ENCODE measurements at regions not wholly inside any gene's neighbourhood (a gene's known extent, or its start where the extent isn't known, plus 50 kb on each side); places are given as distances from the start of the nearest gene placed in this dataset.

- CTCF ChIA-PET = no interaction called here
- no peak for FAIRE-seq
- POLR2A ChIA-PET = no interaction called here
- Histone ChIP-seq H3K9me3 (no peaks in the 10 kb centered on the region), H3K4me3 (no peak overlapping the region), H3K4me1 (no peaks in the 10 kb centered on the region), H3K27ac (no peak overlapping the region), H3K4me2 (no peak overlapping the region)
- no peak for DNase-seq (ENCODE audit: low read depth in 1 of 2, low spot score in 1 of 2)
- no peak for ATAC-seq
- TF ChIP-seq CEBPB (IDR thresholded peaks at IDR 0.05) = no peak
- WGBS (ENCODE audit: missing lambda C conversion rate) = 74% methylated on average over 6 of the region's 6 CpGs
Measured at GRCh38 chr9:3773362-3774060, 247.7 kb upstream of the RFX3 start.

GRCh38 chr9:3769646-3770045 is 243.8 kb upstream of the RFX3 start:
- no peak overlapping the region for H3K4me2 ChIP-seq
- CTCF ChIA-PET = interaction anchor here (1.1 kb wide), 1 partner anchor 15 kb away, joined by 3 read pairs; no protein-coding TSS in a partner anchor
- POLR2A ChIA-PET = no interaction called here
- FAIRE-seq (no peak), ATAC-seq (no peak), DNase-seq (ENCODE audit: low read depth in 1 of 2, low spot score in 1 of 2) (no peak)
- no peak overlapping the region for H3K4me3 ChIP-seq
- TF ChIP-seq PHF8 (IDR thresholded peaks at IDR 0.05; ENCODE audit: borderline replicate concordance, low read depth) (no peak), NR3C1 (IDR thresholded peaks at IDR 0.05) (no peak), FOXS1 (CRISPR knock-in tag; IDR thresholded peaks at IDR 0.05) (no peak), KDM1A (IDR thresholded peaks at IDR 0.05; ENCODE audit: low read depth) (no peak), ESRRA (IDR thresholded peaks at IDR 0.05; ENCODE audit: borderline replicate concordance, low read length) (no peak), CTCF (IDR thresholded peaks at IDR 0.05) (no peak), BCL3 (IDR thresholded peaks at IDR 0.05) (no peak), CEBPB (IDR thresholded peaks at IDR 0.05) (no peak), RCOR1 (IDR thresholded peaks at IDR 0.05; ENCODE audit: low read depth, low read length) (no peak), HES2 (IDR thresholded peaks at IDR 0.05) (no peak), KDM5A (IDR thresholded peaks at IDR 0.05) (no peak), HOXB5 (CRISPR knock-in tag; IDR thresholded peaks at IDR 0.05) (no peak), CBX8 (IDR thresholded peaks at IDR 0.05) (no peak), ELK1 (IDR thresholded peaks at IDR 0.05; ENCODE audit: low read depth, low read length) (no peak), HMGXB4 (CRISPR knock-in tag; IDR thresholded peaks at IDR 0.05; ENCODE audit: borderline replicate concordance) (no peak)
- H3K27ac ChIP-seq = no peak overlapping the region; a peak in 1 of 6 replicates
- WGBS (ENCODE audit: missing lambda C conversion rate) = 14% methylated on average over 4 of the region's 4 CpGs
- no peaks in the 10 kb centered on the region for H3K9me3 ChIP-seq
- no peaks in the 10 kb centered on the region for H3K4me1 ChIP-seq
